Neural progenitor cell (in vitro differentiated cells): ENCODE measurements at regions not wholly inside any gene's neighbourhood (a gene's known extent, or its start where the extent isn't known, plus 50 kb on each side); places are given as distances from the start of the nearest gene placed in this dataset.

ENCODE experiments used
- CTCF ChIP-seq: fragments of 200-600 bp; sonication (generic); IDR thresholded peaks from 2 replicates; pipeline ENCODE4 v1.5.1; 2017; ENCODE audit warnings: antibody characterized with exemption, mild to moderate bottlenecking
- EZH2 ChIP-seq: fragments of 200-600 bp; sonication (generic); IDR thresholded peaks from 2 replicates; pipeline ENCODE4 v1.6.1; 2017; ENCODE audit warnings: antibody characterized with exemption, mild to moderate bottlenecking, moderate library complexity

- TF ChIP-seq CTCF = no peak
- TF ChIP-seq EZH2 = no peak
Measured at GRCh38 chr4:125975861-125976397, 661.2 kb downstream of the FAT4 start.
